CD1c-positive myeloid dendritic cell (primary cell): ENCODE measurements at regions not wholly inside any gene's neighbourhood (a gene's known extent, or its start where the extent isn't known, plus 50 kb on each side); places are given as distances from the start of the nearest gene placed in this dataset.

Source experiments
- DNase-seq: peaks from one replicate; pipeline ENCODE4 v3.0.0-alpha.2; 2016; ENCODE audit errors: extremely low spot score

GRCh38 chr2:184530239-184530638 is 68.1 kb upstream of the ZNF804A start:
- no peak for DNase-seq

GRCh38 chr2:184530959-184531358 is 67.4 kb upstream of the ZNF804A start:
- DNase-seq, result no peak

- no peak for DNase-seq
These were observed 65.8 kb upstream of the ZNF804A start for GRCh38 chr2:184532551-184532950.

GRCh38 chr2:184534986-184535385 is 63.3 kb upstream of the ZNF804A start:
- DNase-seq, result no peak

- DNase-seq, result no peak
These were observed 58.0 kb upstream of the ZNF804A start for GRCh38 chr2:184540246-184540789.

- DNase-seq, result no peak
These were observed 56.7 kb upstream of the ZNF804A start for GRCh38 chr2:184541591-184541990.

GRCh38 chr2:184543832-184544231 is 54.5 kb upstream of the ZNF804A start:
- DNase-seq, result no peak
